Astrocyte (in vitro differentiated cells and primary cell): ENCODE measurements at regions not wholly inside any gene's neighbourhood (a gene's known extent, or its start where the extent isn't known, plus 50 kb on each side); places are given as distances from the start of the nearest gene placed in this dataset.

ENCODE experiments used
- CTCF ChIP-seq: IDR thresholded peaks from 2 replicates; pipeline ENCODE4 v1.5.1; 2011; ENCODE audit warnings: low read depth, mild to moderate bottlenecking, inconsistent platforms, low read length, moderate library complexity; ENCODE audit not compliant: insufficient read depth
- EZH2 ChIP-seq: IDR thresholded peaks from 2 replicates; pipeline ENCODE4 v1.6.1; 2012; ENCODE audit warnings: mild to moderate bottlenecking, low read length, inconsistent platforms; ENCODE audit not compliant: insufficient read depth

DNA sequence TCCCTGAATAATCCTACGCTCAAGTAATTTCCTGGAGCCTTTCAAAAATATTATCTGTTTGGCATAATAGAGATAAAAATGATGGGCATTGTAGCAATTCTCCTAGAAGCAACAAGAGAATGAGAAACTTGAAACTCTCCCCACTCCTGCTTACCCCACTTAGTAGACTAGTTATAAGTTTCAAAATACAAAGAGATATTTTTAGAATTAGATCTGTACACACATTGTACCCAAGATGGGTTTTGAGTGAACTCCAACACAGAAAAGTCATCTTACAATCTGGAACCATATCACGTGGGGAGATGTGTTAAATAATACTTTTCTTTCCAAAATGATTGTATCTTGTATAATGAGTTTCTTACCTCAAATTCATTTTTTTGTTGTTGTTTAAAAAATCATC is 484.9 kb downstream of the LPIN1 start:
- no peak for TF ChIP-seq CTCF
- no peak for TF ChIP-seq EZH2
